GM23338 (cell line): ENCODE measurements at regions not wholly inside any gene's neighbourhood (a gene's known extent, or its start where the extent isn't known, plus 50 kb on each side); places are given as distances from the start of the nearest gene placed in this dataset.

Experiments
- ATAC-seq: fragments of 200-7000 bp; cut with Tn5 transposase; 3 replicates; pipeline ENCODE4 v1.9.1; 2020
- DNase-seq: peaks from one replicate; pipeline ENCODE4 v3.0.0-alpha.2; 2015; ENCODE audit warnings: low spot score
- H2AFZ ChIP-seq: fragments of 200-600 bp; sonication (generic); 2 replicates; pipeline ENCODE4 v1.8.0; 2016; ENCODE audit warnings: antibody characterized with exemption, mild to moderate bottlenecking, moderate library complexity
- H3F3A ChIP-seq: fragments of 200-600 bp; sonication (generic); replicated peaks from 2 replicates; pipeline ENCODE4 v1.8.0; 2017; ENCODE audit warnings: antibody characterized with exemption, mixed run types, low read depth
- H3K27ac ChIP-seq: fragments of 200-600 bp; sonication (generic); 2 replicates; pipeline ENCODE4 v1.6.1; 2016; ENCODE audit warnings: low read depth
- H3K27me3 ChIP-seq: fragments of 200-600 bp; sonication (generic); 2 replicates; pipeline ENCODE4 v1.8.0; 2016; ENCODE audit warnings: mild to moderate bottlenecking, mixed run types, moderate library complexity; ENCODE audit not compliant: insufficient read depth
- H3K36me3 ChIP-seq: fragments of 200-600 bp; sonication (generic); 2 replicates; pipeline ENCODE4 v1.8.0; 2016; ENCODE audit warnings: mild to moderate bottlenecking; ENCODE audit not compliant: insufficient read depth
- H3K4me1 ChIP-seq: fragments of 200-600 bp; sonication (generic); 2 replicates; pipeline ENCODE4 v1.8.0; 2016; ENCODE audit warnings: mild to moderate bottlenecking, moderate library complexity; ENCODE audit not compliant: insufficient read depth
- H3K4me2 ChIP-seq: fragments of 200-600 bp; sonication (generic); 2 replicates; pipeline ENCODE4 v1.7.1; 2017; ENCODE audit warnings: mixed run types
- H3K4me3 ChIP-seq: fragments of 200-600 bp; sonication (generic); 2 replicates; pipeline ENCODE4 v1.6.1; 2016; ENCODE audit warnings: mixed run types
- H3K79me2 ChIP-seq: fragments of 200-600 bp; sonication (generic); replicated peaks from 2 replicates; pipeline ENCODE4 v1.8.0; 2017; ENCODE audit warnings: mild to moderate bottlenecking; ENCODE audit not compliant: insufficient read depth
- H3K9me2 ChIP-seq: fragments of 200-600 bp; sonication (generic); 2 replicates; pipeline ENCODE4 v1.8.0; 2017; ENCODE audit not compliant: insufficient read depth
- H4K20me1 ChIP-seq: fragments of 200-600 bp; sonication (generic); replicated peaks from 2 replicates; pipeline ENCODE4 v1.8.0; 2017; ENCODE audit warnings: mild to moderate bottlenecking; ENCODE audit not compliant: insufficient read depth
- H3K27ac Mint-ChIP-seq: 2 replicates; pipeline ENCODE4 v1.8.0; 2020; ENCODE audit warnings: inconsistent platforms, mild to moderate bottlenecking, moderate library complexity, mixed read lengths
- H3K27me3 Mint-ChIP-seq: 3 replicates; pipeline ENCODE4 v1.8.0; 2022; ENCODE audit warnings: low read depth, mild to moderate bottlenecking, moderate library complexity, mixed read lengths, inconsistent platforms; ENCODE audit not compliant: insufficient read depth, poor library complexity
- H3K36me3 Mint-ChIP-seq: 3 replicates; pipeline ENCODE4 v1.8.0; 2021; ENCODE audit warnings: low read depth, mild to moderate bottlenecking, inconsistent platforms, moderate library complexity, mixed read lengths
- H3K4me1 Mint-ChIP-seq: 3 replicates; pipeline ENCODE4 v1.8.0; 2020; ENCODE audit warnings: mild to moderate bottlenecking, inconsistent platforms, mixed read lengths
- H3K4me3 Mint-ChIP-seq: 3 replicates; pipeline ENCODE4 v1.8.0; 2021; ENCODE audit warnings: moderate library complexity, mild to moderate bottlenecking, inconsistent platforms, mixed read lengths
- H3K9me3 Mint-ChIP-seq: 3 replicates; pipeline ENCODE4 v1.8.0; 2020; ENCODE audit warnings: moderate library complexity, mild to moderate bottlenecking, inconsistent platforms, mixed read lengths
- CREB1 ChIP-seq: fragments of 250-450 bp; sonication (Bioruptor Pico); IDR thresholded peaks from 2 replicates; pipeline ENCODE4 v1.5.0; 2020; ENCODE audit warnings: low read depth, mild to moderate bottlenecking, moderate library complexity
- CTCF ChIP-seq, 2 experiments: fragments of 200-600 bp in 1 of 2; sonication (generic) in 1 of 2; conservative IDR thresholded peaks; 2 replicates each; pipeline versions ENCODE4 v1.5.1 to v1.6.1; 2016 to 2017; ENCODE audit warnings: antibody characterized with exemption in 2 of 2, low read depth in 2 of 2, mild to moderate bottlenecking in 2 of 2, moderate library complexity in 1 of 2
- ETS1 ChIP-seq: IDR thresholded peaks from 2 replicates; pipeline ENCODE4 v1.6.1; 2016; ENCODE audit warnings: antibody characterized with exemption
- EZH2 ChIP-seq: fragments of 200-600 bp; sonication (generic); IDR thresholded peaks from one replicate; pipeline ENCODE4 v1.8.0; 2017; ENCODE audit warnings: antibody characterized with exemption, mild to moderate bottlenecking, low read depth; ENCODE audit not compliant: unreplicated experiment
- EZH2phosphoT487 ChIP-seq: fragments of 200-600 bp; sonication (generic); IDR thresholded peaks from one replicate; pipeline ENCODE4 v1.8.1; 2018; ENCODE audit warnings: antibody characterized with exemption; ENCODE audit not compliant: unreplicated experiment
- JUNB ChIP-seq: IDR thresholded peaks from one replicate; pipeline ENCODE4 v1.6.1; 2016; ENCODE audit warnings: antibody characterized with exemption; ENCODE audit not compliant: unreplicated experiment
- NANOG ChIP-seq: IDR thresholded peaks from 2 replicates; pipeline ENCODE4 v1.6.1; 2016; ENCODE audit warnings: antibody characterized with exemption, borderline replicate concordance
- POLR2AphosphoS5 ChIP-seq: IDR thresholded peaks from 2 replicates; pipeline ENCODE4 v1.6.1; 2016; ENCODE audit warnings: antibody characterized with exemption, low read depth
- STAT1 ChIP-seq: IDR thresholded peaks from one replicate; pipeline ENCODE4 v1.6.1; 2016; ENCODE audit warnings: antibody characterized with exemption; ENCODE audit not compliant: unreplicated experiment
- ZNF114 ChIP-seq: fragments of 250-450 bp; sonication (Bioruptor Pico); IDR thresholded peaks from 2 replicates; pipeline ENCODE4 v1.5.0; 2020; ENCODE audit warnings: mild to moderate bottlenecking, moderate library complexity
- ZNF331 ChIP-seq: fragments of 250-450 bp; sonication (Bioruptor Pico); IDR thresholded peaks from 2 replicates; pipeline ENCODE4 v1.5.0; 2020; ENCODE audit warnings: low read depth, mild to moderate bottlenecking, moderate library complexity
- TF ChIP-seq, protein P1 (sequence below): IDR thresholded peaks from one replicate; pipeline ENCODE4 v1.6.1; 2018; ENCODE audit warnings: antibody characterized with exemption; ENCODE audit not compliant: unreplicated experiment
- TF ChIP-seq, protein P2 (sequence below): fragments of 250-450 bp; sonication (Bioruptor Pico); IDR thresholded peaks from 2 replicates; pipeline ENCODE4 v1.5.0; 2020; ENCODE audit warnings: mild to moderate bottlenecking, moderate library complexity

DNA sequence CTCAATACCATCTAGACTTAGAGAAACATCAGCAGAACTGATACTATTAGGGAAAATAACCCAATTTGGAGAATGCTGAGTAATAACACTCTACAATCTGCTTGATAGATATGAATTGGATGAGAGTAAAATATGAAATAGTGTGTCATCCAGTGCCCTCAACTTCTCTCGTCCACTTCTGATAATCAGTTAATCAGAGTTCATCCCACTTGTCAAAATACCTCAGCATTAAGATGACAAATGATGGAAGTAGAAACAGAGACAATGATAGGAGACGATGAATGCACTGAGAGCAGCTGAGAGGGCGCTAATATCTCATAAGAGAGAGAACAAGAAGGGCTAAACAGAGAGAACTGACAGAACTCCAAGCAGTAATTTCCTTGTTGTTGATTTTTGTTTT, 699.6 kb downstream of the EPHA7 start:
- no peak overlapping the region for H3K4me2 ChIP-seq
- H4K20me1 ChIP-seq, result no peaks in the 10 kb centered on the region
- H3K9me2 ChIP-seq, result no peaks in the 10 kb centered on the region
- no peak for TF ChIP-seq ZNF331 (CRISPR knock-in tag)
- no peak for TF ChIP-seq ETS1
- TF ChIP-seq NANOG, result no peak
- no peak for TF ChIP-seq CTCF (conservative IDR thresholded peaks at IDR 0.05; ENCODE audit: low read depth in 2 of 2)
- no peak for TF ChIP-seq STAT1
- TF ChIP-seq, protein P1, sequence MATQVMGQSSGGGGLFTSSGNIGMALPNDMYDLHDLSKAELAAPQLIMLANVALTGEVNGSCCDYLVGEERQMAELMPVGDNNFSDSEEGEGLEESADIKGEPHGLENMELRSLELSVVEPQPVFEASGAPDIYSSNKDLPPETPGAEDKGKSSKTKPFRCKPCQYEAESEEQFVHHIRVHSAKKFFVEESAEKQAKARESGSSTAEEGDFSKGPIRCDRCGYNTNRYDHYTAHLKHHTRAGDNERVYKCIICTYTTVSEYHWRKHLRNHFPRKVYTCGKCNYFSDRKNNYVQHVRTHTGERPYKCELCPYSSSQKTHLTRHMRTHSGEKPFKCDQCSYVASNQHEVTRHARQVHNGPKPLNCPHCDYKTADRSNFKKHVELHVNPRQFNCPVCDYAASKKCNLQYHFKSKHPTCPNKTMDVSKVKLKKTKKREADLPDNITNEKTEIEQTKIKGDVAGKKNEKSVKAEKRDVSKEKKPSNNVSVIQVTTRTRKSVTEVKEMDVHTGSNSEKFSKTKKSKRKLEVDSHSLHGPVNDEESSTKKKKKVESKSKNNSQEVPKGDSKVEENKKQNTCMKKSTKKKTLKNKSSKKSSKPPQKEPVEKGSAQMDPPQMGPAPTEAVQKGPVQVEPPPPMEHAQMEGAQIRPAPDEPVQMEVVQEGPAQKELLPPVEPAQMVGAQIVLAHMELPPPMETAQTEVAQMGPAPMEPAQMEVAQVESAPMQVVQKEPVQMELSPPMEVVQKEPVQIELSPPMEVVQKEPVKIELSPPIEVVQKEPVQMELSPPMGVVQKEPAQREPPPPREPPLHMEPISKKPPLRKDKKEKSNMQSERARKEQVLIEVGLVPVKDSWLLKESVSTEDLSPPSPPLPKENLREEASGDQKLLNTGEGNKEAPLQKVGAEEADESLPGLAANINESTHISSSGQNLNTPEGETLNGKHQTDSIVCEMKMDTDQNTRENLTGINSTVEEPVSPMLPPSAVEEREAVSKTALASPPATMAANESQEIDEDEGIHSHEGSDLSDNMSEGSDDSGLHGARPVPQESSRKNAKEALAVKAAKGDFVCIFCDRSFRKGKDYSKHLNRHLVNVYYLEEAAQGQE, result no peak
- no peak for TF ChIP-seq JUNB
- TF ChIP-seq POLR2AphosphoS5, result no peak
- no peak for TF ChIP-seq EZH2
- TF ChIP-seq ZNF114 (CRISPR knock-in tag), result no peak
- no peak for TF ChIP-seq EZH2phosphoT487
- TF ChIP-seq CREB1, result no peak
- TF ChIP-seq, protein P2, sequence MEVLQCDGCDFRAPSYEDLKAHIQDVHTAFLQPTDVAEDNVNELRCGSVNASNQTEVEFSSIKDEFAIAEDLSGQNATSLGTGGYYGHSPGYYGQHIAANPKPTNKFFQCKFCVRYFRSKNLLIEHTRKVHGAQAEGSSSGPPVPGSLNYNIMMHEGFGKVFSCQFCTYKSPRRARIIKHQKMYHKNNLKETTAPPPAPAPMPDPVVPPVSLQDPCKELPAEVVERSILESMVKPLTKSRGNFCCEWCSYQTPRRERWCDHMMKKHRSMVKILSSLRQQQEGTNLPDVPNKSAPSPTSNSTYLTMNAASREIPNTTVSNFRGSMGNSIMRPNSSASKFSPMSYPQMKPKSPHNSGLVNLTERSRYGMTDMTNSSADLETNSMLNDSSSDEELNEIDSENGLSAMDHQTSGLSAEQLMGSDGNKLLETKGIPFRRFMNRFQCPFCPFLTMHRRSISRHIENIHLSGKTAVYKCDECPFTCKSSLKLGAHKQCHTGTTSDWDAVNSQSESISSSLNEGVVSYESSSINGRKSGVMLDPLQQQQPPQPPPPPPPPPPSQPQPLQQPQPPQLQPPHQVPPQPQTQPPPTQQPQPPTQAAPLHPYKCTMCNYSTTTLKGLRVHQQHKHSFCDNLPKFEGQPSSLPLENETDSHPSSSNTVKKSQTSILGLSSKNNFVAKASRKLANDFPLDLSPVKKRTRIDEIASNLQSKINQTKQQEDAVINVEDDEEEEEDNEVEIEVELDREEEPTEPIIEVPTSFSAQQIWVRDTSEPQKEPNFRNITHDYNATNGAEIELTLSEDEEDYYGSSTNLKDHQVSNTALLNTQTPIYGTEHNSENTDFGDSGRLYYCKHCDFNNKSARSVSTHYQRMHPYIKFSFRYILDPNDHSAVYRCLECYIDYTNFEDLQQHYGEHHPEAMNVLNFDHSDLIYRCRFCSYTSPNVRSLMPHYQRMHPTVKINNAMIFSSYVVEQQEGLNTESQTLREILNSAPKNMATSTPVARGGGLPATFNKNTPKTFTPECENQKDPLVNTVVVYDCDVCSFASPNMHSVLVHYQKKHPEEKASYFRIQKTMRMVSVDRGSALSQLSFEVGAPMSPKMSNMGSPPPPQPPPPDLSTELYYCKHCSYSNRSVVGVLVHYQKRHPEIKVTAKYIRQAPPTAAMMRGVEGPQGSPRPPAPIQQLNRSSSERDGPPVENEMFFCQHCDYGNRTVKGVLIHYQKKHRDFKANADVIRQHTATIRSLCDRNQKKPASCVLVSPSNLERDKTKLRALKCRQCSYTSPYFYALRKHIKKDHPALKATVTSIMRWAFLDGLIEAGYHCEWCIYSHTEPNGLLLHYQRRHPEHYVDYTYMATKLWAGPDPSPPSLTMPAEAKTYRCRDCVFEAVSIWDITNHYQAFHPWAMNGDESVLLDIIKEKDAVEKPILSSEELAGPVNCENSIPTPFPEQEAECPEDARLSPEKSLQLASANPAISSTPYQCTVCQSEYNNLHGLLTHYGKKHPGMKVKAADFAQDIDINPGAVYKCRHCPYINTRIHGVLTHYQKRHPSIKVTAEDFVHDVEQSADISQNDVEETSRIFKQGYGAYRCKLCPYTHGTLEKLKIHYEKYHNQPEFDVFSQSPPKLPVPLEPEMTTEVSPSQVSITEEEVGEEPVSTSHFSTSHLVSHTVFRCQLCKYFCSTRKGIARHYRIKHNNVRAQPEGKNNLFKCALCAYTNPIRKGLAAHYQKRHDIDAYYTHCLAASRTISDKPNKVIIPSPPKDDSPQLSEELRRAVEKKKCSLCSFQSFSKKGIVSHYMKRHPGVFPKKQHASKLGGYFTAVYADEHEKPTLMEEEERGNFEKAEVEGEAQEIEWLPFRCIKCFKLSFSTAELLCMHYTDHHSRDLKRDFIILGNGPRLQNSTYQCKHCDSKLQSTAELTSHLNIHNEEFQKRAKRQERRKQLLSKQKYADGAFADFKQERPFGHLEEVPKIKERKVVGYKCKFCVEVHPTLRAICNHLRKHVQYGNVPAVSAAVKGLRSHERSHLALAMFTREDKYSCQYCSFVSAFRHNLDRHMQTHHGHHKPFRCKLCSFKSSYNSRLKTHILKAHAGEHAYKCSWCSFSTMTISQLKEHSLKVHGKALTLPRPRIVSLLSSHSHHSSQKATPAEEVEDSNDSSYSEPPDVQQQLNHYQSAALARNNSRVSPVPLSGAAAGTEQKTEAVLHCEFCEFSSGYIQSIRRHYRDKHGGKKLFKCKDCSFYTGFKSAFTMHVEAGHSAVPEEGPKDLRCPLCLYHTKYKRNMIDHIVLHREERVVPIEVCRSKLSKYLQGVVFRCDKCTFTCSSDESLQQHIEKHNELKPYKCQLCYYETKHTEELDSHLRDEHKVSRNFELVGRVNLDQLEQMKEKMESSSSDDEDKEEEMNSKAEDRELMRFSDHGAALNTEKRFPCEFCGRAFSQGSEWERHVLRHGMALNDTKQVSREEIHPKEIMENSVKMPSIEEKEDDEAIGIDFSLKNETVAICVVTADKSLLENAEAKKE, result no peak
- Mint-ChIP-seq H3K27ac (no peak overlapping the region), H3K27me3 (peaks cover 1% of the 10 kb centered on the region), H3K36me3 (no peaks in the 10 kb centered on the region), H3K4me1 (peaks cover 10% of the 10 kb centered on the region; the same call in 2 of the 3 replicates), H3K9me3 (no peaks in the 10 kb centered on the region; the same call in 1 of the 3 replicates), H3K4me3 (no peak overlapping the region)
- no peak overlapping the region for H2AFZ ChIP-seq
- no peak overlapping the region for H3K4me3 ChIP-seq
- peaks cover 14% of the 10 kb centered on the region; the same call in 1 of the 2 replicates for H3K4me1 ChIP-seq
- no peaks in the 10 kb centered on the region for H3F3A ChIP-seq
- no peak for DNase-seq
- no peak for ATAC-seq
- H3K79me2 ChIP-seq, result peaks cover 3% of the 10 kb centered on the region; the same call in 1 of the 2 replicates
- H3K27me3 ChIP-seq, result no peaks in the 10 kb centered on the region
- H3K27ac ChIP-seq, result no peak overlapping the region
- no peaks in the 10 kb centered on the region for H3K36me3 ChIP-seq
